A673 (cell line): ENCODE measurements at regions not wholly inside any gene's neighbourhood (a gene's known extent, or its start where the extent isn't known, plus 50 kb on each side); places are given as distances from the start of the nearest gene placed in this dataset.

Experiments
- BruUV-seq: library from RNA; stranded (reverse); fragments of 400-500 nt; replicated peaks from 2 replicates; lab custom pipeline; 2021; lab: Mats Ljungman, UMichigan
- CTCF ChIA-PET: fragments of 300-600 bp; sonication (Branson Sonifier 250); formaldehyde crosslinking; loops from one replicate; lab custom pipeline; 2022; ENCODE audit warnings: antibody characterized with exemption; lab: Charles Lee
- POLR2A ChIA-PET: fragments of 300-600 bp; sonication (Branson Sonifier 250); formaldehyde crosslinking; loops from one replicate; lab custom pipeline; 2022; ENCODE audit warnings: antibody characterized with exemption; ENCODE audit not compliant: low non-redundant PET; lab: Charles Lee
- DNase-seq: peaks from one replicate; pipeline ENCODE4 v3.0.0-alpha.2; 2015; ENCODE audit warnings: low spot score
- H3K27ac ChIP-seq: fragments of 200-600 bp; sonication (generic); 2 replicates; pipeline ENCODE4 v1.5.1; 2016; ENCODE audit warnings: mixed run types, low read depth, mild to moderate bottlenecking, mixed read lengths, antibody characterized with exemption, low read length; ENCODE audit not compliant: poor library complexity, severe bottlenecking
- H3K27me3 ChIP-seq: fragments of 200-600 bp; sonication (generic); replicated peaks from 2 replicates; pipeline ENCODE4 v1.6.1; 2017; ENCODE audit warnings: mixed run types, low read depth, mild to moderate bottlenecking, mixed read lengths, antibody characterized with exemption, low read length; ENCODE audit not compliant: insufficient read depth, poor library complexity
- H3K36me3 ChIP-seq: fragments of 200-600 bp; sonication (generic); 2 replicates; pipeline ENCODE4 v1.6.1; 2016; ENCODE audit warnings: mixed run types, mild to moderate bottlenecking, mixed read lengths, antibody characterized with exemption, low read length; ENCODE audit not compliant: insufficient read depth, poor library complexity, severe bottlenecking
- H3K4me1 ChIP-seq: fragments of 200-600 bp; sonication (generic); 2 replicates; pipeline ENCODE4 v1.6.1; 2017; ENCODE audit warnings: mixed run types, mild to moderate bottlenecking, mixed read lengths, antibody characterized with exemption, low read length; ENCODE audit not compliant: insufficient read depth, poor library complexity, severe bottlenecking
- H3K4me3 ChIP-seq: fragments of 200-600 bp; sonication (generic); 2 replicates; pipeline ENCODE4 v1.5.1; 2016; ENCODE audit warnings: low read depth, mixed run types, mild to moderate bottlenecking, mixed read lengths, low read length; ENCODE audit not compliant: poor library complexity, severe bottlenecking
- H3K9me3 ChIP-seq: fragments of 200-600 bp; sonication (generic); 2 replicates; pipeline ENCODE4 v1.6.1; 2016; ENCODE audit warnings: mixed run types, low read depth, mild to moderate bottlenecking, mixed read lengths, antibody characterized with exemption, low read length; ENCODE audit not compliant: poor library complexity, severe bottlenecking
- EZH2 ChIP-seq: fragments of 200-600 bp; sonication (generic); IDR thresholded peaks from 2 replicates; pipeline ENCODE4 v1.6.1; 2017; ENCODE audit warnings: borderline replicate concordance, low read depth, mild to moderate bottlenecking, mixed read lengths, antibody characterized with exemption, low read length; ENCODE audit not compliant: poor library complexity, severe bottlenecking
- intact Hi-C: fragments of 100-400 bp; cut with micrococcal nuclease; formaldehyde crosslinking; loops from one replicate; pipeline ENCODE4 v1.10.0; 2022; ENCODE audit not compliant: unreplicated experiment
- TF ChIP-seq, protein P1 (sequence below): fragments of 300-800, 200-600 bp; sonication (generic); conservative IDR thresholded peaks from 2 replicates; pipeline ENCODE4 v1.5.1; 2017; ENCODE audit warnings: low read depth, mild to moderate bottlenecking, antibody characterized with exemption, low read length, moderate library complexity, mixed read lengths

DNA sequence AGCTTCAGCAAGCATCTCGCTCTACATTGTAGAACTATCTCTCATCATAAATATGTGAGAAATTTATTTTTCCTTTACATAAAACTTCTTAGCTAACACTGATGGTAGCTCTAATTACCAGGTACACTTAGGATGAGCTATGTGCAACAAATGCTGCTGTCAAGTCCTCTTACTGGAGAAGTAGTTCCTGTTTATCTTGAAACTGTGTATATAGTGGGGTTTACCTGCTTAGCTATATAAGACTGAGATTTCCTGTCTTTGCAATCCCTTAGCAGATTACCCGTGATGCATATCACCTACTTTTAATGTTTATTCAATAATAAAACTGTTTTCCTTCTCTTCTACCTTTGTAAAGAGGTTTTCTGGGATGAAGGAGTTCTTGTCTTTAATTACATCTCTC is 98.0 kb upstream of the USP15 start:
- Histone ChIP-seq H3K9me3 (no peaks in the 10 kb centered on the region), H3K27ac (no peak overlapping the region), H3K4me3 (no peak overlapping the region), H3K27me3 (no peaks in the 10 kb centered on the region), H3K4me1 (no peaks in the 10 kb centered on the region), H3K36me3 (no peaks in the 10 kb centered on the region)
- ChIA-PET POLR2A (no interaction called here), CTCF (no interaction called here)
- DNase-seq = no peak
- TF ChIP-seq, protein P1, sequence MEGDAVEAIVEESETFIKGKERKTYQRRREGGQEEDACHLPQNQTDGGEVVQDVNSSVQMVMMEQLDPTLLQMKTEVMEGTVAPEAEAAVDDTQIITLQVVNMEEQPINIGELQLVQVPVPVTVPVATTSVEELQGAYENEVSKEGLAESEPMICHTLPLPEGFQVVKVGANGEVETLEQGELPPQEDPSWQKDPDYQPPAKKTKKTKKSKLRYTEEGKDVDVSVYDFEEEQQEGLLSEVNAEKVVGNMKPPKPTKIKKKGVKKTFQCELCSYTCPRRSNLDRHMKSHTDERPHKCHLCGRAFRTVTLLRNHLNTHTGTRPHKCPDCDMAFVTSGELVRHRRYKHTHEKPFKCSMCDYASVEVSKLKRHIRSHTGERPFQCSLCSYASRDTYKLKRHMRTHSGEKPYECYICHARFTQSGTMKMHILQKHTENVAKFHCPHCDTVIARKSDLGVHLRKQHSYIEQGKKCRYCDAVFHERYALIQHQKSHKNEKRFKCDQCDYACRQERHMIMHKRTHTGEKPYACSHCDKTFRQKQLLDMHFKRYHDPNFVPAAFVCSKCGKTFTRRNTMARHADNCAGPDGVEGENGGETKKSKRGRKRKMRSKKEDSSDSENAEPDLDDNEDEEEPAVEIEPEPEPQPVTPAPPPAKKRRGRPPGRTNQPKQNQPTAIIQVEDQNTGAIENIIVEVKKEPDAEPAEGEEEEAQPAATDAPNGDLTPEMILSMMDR = no peak
- TF ChIP-seq EZH2 = no peak
- no TSS peak for BruUV-seq
- intact Hi-C loops = no loop called here

DNA sequence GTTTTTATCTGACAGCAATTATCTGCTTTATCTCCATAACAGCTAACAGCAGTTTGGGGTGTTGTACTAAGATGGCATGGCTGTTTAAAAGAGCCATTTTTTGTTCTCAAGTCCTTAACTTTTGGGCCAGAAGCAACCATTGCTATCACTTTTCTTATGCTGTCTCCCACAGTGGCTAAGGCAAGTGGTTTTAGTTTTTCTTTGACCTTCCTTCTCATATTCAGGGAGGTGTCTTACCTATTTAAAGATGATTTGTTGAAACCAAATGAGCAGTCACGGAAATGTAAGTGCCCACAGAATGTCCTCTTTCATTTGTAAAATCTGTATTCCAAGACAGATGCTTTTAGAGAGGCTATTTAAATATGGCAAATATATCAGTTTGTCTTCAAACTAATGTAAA is 96.8 kb upstream of the USP15 start:
- TF ChIP-seq, protein P1 = no peak
- no peak for TF ChIP-seq EZH2
- ChIA-PET CTCF (no interaction called here), POLR2A (no interaction called here)
- intact Hi-C loops = no loop called here
- no peak overlapping the region for H3K27ac ChIP-seq
- no peaks in the 10 kb centered on the region for H3K27me3 ChIP-seq
- H3K4me3 ChIP-seq = no peak overlapping the region
- BruUV-seq = no TSS peak
- H3K4me1 ChIP-seq = no peaks in the 10 kb centered on the region
- H3K36me3 ChIP-seq = no peaks in the 10 kb centered on the region
- H3K9me3 ChIP-seq = no peaks in the 10 kb centered on the region
- DNase-seq = no peak

DNA sequence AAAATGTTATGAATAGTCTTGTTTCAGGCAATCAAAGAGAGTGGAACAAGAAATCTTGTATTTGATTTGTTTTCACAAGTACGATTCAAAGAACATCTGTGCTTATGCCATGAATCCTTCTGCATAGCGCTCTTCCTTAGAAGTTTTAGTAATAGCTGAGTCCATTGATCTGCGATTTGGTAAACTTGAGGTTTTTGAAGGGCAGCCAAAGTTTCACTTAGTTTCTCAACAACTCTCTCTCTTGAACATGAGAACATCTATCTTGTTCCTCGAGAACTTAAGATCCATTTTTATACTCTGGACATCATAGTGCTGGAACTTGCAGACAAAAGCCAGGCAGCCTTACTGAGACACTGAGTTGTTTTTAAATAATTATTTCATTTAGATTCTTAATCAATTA is 96.2 kb upstream of the USP15 start:
- intact Hi-C loops = no loop called here
- H3K9me3 ChIP-seq = no peaks in the 10 kb centered on the region
- POLR2A ChIA-PET = no interaction called here
- H3K27ac ChIP-seq = no peak overlapping the region
- H3K27me3 ChIP-seq = no peaks in the 10 kb centered on the region
- no TSS peak for BruUV-seq
- no peaks in the 10 kb centered on the region for H3K36me3 ChIP-seq
- CTCF ChIA-PET = no interaction called here
- no peak overlapping the region for H3K4me3 ChIP-seq
- TF ChIP-seq, protein P1 = no peak
- TF ChIP-seq EZH2 = no peak
- DNase-seq = no peak
- no peaks in the 10 kb centered on the region for H3K4me1 ChIP-seq
